G401 (cell line): ENCODE measurements at regions not wholly inside any gene's neighbourhood (a gene's known extent, or its start where the extent isn't known, plus 50 kb on each side); places are given as distances from the start of the nearest gene placed in this dataset.
"Not testable (repeated sequence)": the region's sequence is repeated elsewhere in the genome, so short reads cannot be mapped to it uniquely, and the experiment has no call there.

Experiments used
- DNase-seq: peaks from one replicate; pipeline ENCODE4 v3.0.0-alpha.2; 2015; ENCODE audit warnings: low spot score
- in situ Hi-C: cut with HindIII; loops from 2 replicates; pipeline ENCODE4 v1.10.0; 2016; ENCODE audit warnings: low sequenced_read_pairs, mixed read lengths

- in situ Hi-C loops, result no loop called here
- DNase-seq, result no peak
Observed at GRCh38 chrX:131219271-131219670, 69.8 kb downstream of the IGSF1 start.

- DNase-seq, result peak; percentile 8
- in situ Hi-C loops, result no loop called here
Observed at GRCh38 chrX:131217989-131218388, 71.1 kb downstream of the IGSF1 start.

- DNase-seq, result no peak
- in situ Hi-C loops, result no loop called here
Observed at GRCh38 chrX:131216828-131217227, 72.3 kb downstream of the IGSF1 start.

- no peak for DNase-seq
- in situ Hi-C loops, result no loop called here
Observed at GRCh38 chrX:131213400-131213799, 75.7 kb downstream of the IGSF1 start.

- DNase-seq, result no peak
- in situ Hi-C loops, result no loop called here
Observed at GRCh38 chrX:131202766-131203165, 86.3 kb downstream of the IGSF1 start.

GRCh38 chrX:131201986-131202385, 87.1 kb downstream of the IGSF1 start:
- DNase-seq, result no peak
- in situ Hi-C loops, result no loop called here

- no peak for DNase-seq
- in situ Hi-C loops, result no loop called here
Observed at GRCh38 chrX:131199091-131199490, 90.0 kb downstream of the IGSF1 start.

GRCh38 chrX:131187206-131187605, 101.9 kb downstream of the IGSF1 start:
- in situ Hi-C loops, result no loop called here

GRCh38 chrX:131170148-131170547, 112.0 kb downstream of the ARHGAP36 start:
- in situ Hi-C loops, result no loop called here
- no peak for DNase-seq

More at GRCh38 chrX:131187206-131187605, 101.9 kb downstream of the IGSF1 start:
- DNase-seq, result no peak

GRCh38 chrX:131163645-131164044, 105.5 kb downstream of the ARHGAP36 start:
- not testable (repeated sequence) for DNase-seq

GRCh38 chrX:131157656-131158055, 99.5 kb downstream of the ARHGAP36 start:
- in situ Hi-C loops, DNase-seq: not testable (repeated sequence)

More at GRCh38 chrX:131163645-131164044, 105.5 kb downstream of the ARHGAP36 start:
- in situ Hi-C loops, result not testable (repeated sequence)

- in situ Hi-C loops, result no loop called here
- no peak for DNase-seq
Observed at GRCh38 chrX:131146702-131147101, 88.6 kb downstream of the ARHGAP36 start.
